ENCODE measurements at regions not wholly inside any gene's neighbourhood (a gene's known extent, or its start where the extent isn't known, plus 50 kb on each side); places are given as distances from the start of the nearest gene placed in this dataset.

DNA sequence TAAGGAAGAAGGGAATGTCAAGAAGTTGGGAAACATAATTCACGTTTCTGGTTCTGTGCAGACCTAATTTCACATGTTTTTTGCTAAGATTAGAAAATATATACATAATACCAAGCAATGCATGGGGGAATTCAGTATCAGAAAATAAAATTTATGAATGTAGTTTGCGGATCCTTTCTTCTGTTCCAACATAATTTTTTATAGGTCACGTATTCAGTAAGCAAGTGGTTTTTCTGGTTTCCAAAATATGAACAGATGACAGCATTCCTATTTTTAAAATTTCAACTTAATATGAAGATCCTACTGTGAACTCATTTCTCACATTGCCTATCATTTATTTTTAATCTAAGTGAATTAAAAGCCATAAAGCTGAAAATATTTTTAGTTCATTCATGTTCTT, 560.0 kb upstream of the NRG3 start:
- no peaks in the 10 kb centered on the region for H3K27me3 ChIP-seq (ENCODE audit: insufficient read depth, low read length, poor library complexity)
- no peaks in the 10 kb centered on the region for H3K4me1 ChIP-seq (ENCODE audit: insufficient read depth, low read length)
- no peak overlapping the region for H3K9ac ChIP-seq (ENCODE audit: low read depth, low read length)
- H3K4me2 ChIP-seq (ENCODE audit: insufficient read depth, low read length) = no peak overlapping the region
- TF ChIP-seq CTCF (IDR thresholded peaks at IDR 0.05; ENCODE audit: borderline replicate concordance, extremely low read depth, low read length, poor library complexity, severe bottlenecking) (no peak), EZH2 (IDR thresholded peaks at IDR 0.05; ENCODE audit: borderline replicate concordance, low read depth, low read length, severe bottlenecking) (no peak)
- no peak for ATAC-seq (ENCODE audit: insufficient read depth, low read depth)
- H3K79me2 ChIP-seq (ENCODE audit: insufficient read depth, low read length) = no peaks in the 10 kb centered on the region
- no peak overlapping the region for H2AFZ ChIP-seq (ENCODE audit: low read depth, low read length)
- H3K4me3 ChIP-seq (ENCODE audit: low read depth in 1 of 2, low read length in 2 of 2) = no peak overlapping the region
- no peak for DNase-seq
- H4K20me1 ChIP-seq (ENCODE audit: insufficient read depth, low read length) = no peaks in the 10 kb centered on the region
- no peaks in the 10 kb centered on the region for H3K9me3 ChIP-seq (ENCODE audit: insufficient read depth, low read length, severe bottlenecking)
- no peak overlapping the region for H3K27ac ChIP-seq (ENCODE audit: low read length)
- no peaks in the 10 kb centered on the region for H3K36me3 ChIP-seq (ENCODE audit: insufficient read depth, low read length)

DNA sequence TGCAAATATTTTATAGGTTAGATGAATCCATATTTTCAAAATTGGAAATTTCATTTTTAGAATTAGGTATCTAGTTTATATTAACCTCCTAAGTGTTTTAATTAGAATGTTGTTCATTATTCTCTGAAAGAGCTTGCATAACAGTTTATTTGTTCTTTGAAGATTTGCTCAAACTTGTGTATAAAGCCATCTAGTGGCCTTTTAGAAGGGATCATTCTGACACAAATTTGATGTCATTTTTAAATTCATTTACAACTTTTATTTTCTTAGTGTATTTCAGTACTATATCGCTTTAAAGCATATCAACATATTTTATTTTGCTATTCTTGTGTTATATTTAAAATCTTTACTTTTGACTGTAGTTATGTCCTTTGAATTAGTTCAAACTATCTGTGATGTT, 527.0 kb upstream of the NRG3 start:
- H2AFZ ChIP-seq (ENCODE audit: low read depth, low read length) = no peak overlapping the region
- ATAC-seq (ENCODE audit: insufficient read depth, low read depth) (no peak), DNase-seq (no peak)
- no peak overlapping the region for H3K4me2 ChIP-seq (ENCODE audit: insufficient read depth, low read length)
- no peak overlapping the region for H3K4me3 ChIP-seq (ENCODE audit: low read depth in 1 of 2, low read length in 2 of 2)
- no peaks in the 10 kb centered on the region for H3K27me3 ChIP-seq (ENCODE audit: insufficient read depth, low read length, poor library complexity)
- no peaks in the 10 kb centered on the region for H3K79me2 ChIP-seq (ENCODE audit: insufficient read depth, low read length)
- H3K9me3 ChIP-seq (ENCODE audit: insufficient read depth, low read length, severe bottlenecking) = no peaks in the 10 kb centered on the region
- TF ChIP-seq EZH2 (IDR thresholded peaks at IDR 0.05; ENCODE audit: borderline replicate concordance, low read depth, low read length, severe bottlenecking) (no peak), CTCF (IDR thresholded peaks at IDR 0.05; ENCODE audit: borderline replicate concordance, extremely low read depth, low read length, poor library complexity, severe bottlenecking) (no peak)
- H3K27ac ChIP-seq (ENCODE audit: low read length) = no peak overlapping the region
- no peaks in the 10 kb centered on the region for H4K20me1 ChIP-seq (ENCODE audit: insufficient read depth, low read length)
- no peak overlapping the region for H3K9ac ChIP-seq (ENCODE audit: low read depth, low read length)
- no peaks in the 10 kb centered on the region for H3K4me1 ChIP-seq (ENCODE audit: insufficient read depth, low read length)
- no peaks in the 10 kb centered on the region for H3K36me3 ChIP-seq (ENCODE audit: insufficient read depth, low read length)

GRCh38 chr10:81367132-81367531, 507.9 kb upstream of the NRG3 start:
- Histone ChIP-seq H3K9ac (ENCODE audit: low read depth, low read length) (no peak overlapping the region), H3K4me2 (ENCODE audit: insufficient read depth, low read length) (no peak overlapping the region), H3K4me1 (ENCODE audit: insufficient read depth, low read length) (no peaks in the 10 kb centered on the region), H3K9me3 (ENCODE audit: insufficient read depth, low read length, severe bottlenecking) (no peaks in the 10 kb centered on the region), H3K36me3 (ENCODE audit: insufficient read depth, low read length) (no peaks in the 10 kb centered on the region), H3K27ac (ENCODE audit: low read length) (no peak overlapping the region), H3K79me2 (ENCODE audit: insufficient read depth, low read length) (no peaks in the 10 kb centered on the region), H2AFZ (ENCODE audit: low read depth, low read length) (no peak overlapping the region), H3K27me3 (ENCODE audit: insufficient read depth, low read length, poor library complexity) (no peaks in the 10 kb centered on the region), H4K20me1 (ENCODE audit: insufficient read depth, low read length) (no peaks in the 10 kb centered on the region), H3K4me3 (ENCODE audit: low read depth in 1 of 2, low read length in 2 of 2) (no peak overlapping the region)
- ATAC-seq (ENCODE audit: insufficient read depth, low read depth) (no peak), DNase-seq (no peak)
- no peak for TF ChIP-seq CTCF (IDR thresholded peaks at IDR 0.05; ENCODE audit: borderline replicate concordance, extremely low read depth, low read length, poor library complexity, severe bottlenecking)
- no peak for TF ChIP-seq EZH2 (IDR thresholded peaks at IDR 0.05; ENCODE audit: borderline replicate concordance, low read depth, low read length, severe bottlenecking)

DNA sequence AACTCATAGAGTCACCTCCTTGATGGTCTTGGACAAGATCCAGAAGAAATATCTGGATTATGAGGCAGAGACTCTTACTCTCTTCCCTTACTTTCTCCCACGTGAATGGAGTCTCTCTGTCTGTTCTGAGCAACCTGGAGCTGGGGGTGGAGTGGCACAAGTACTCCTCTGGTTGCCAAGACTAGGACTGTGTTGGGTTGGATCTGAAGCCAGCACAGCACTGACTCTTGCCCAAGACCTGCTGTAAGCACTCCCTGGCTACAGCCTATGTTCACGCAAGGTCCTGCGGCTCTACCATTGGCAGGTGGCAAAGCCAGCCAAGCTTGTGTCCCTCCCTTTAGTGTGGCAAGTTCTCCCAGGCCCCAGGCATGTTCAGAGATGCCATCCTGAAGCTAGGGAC, 488.2 kb upstream of the NRG3 start:
- Histone ChIP-seq H3K27me3 (ENCODE audit: insufficient read depth, low read length, poor library complexity) (no peaks in the 10 kb centered on the region), H3K4me3 (ENCODE audit: low read depth in 1 of 2, low read length in 2 of 2) (no peak overlapping the region), H3K36me3 (ENCODE audit: insufficient read depth, low read length) (no peaks in the 10 kb centered on the region), H3K4me2 (ENCODE audit: insufficient read depth, low read length) (no peak overlapping the region), H3K9ac (ENCODE audit: low read depth, low read length) (no peak overlapping the region), H3K4me1 (ENCODE audit: insufficient read depth, low read length) (no peaks in the 10 kb centered on the region), H2AFZ (ENCODE audit: low read depth, low read length) (no peak overlapping the region), H4K20me1 (ENCODE audit: insufficient read depth, low read length) (no peaks in the 10 kb centered on the region), H3K27ac (ENCODE audit: low read length) (no peak overlapping the region), H3K9me3 (ENCODE audit: insufficient read depth, low read length, severe bottlenecking) (no peaks in the 10 kb centered on the region), H3K79me2 (ENCODE audit: insufficient read depth, low read length) (no peaks in the 10 kb centered on the region)
- ATAC-seq (ENCODE audit: insufficient read depth, low read depth) = no peak
- TF ChIP-seq EZH2 (IDR thresholded peaks at IDR 0.05; ENCODE audit: borderline replicate concordance, low read depth, low read length, severe bottlenecking) (no peak), CTCF (IDR thresholded peaks at IDR 0.05; ENCODE audit: borderline replicate concordance, extremely low read depth, low read length, poor library complexity, severe bottlenecking) (no peak)
- DNase-seq = no peak
